ENCODE measurements at regions not wholly inside any gene's neighbourhood (a gene's known extent, or its start where the extent isn't known, plus 50 kb on each side); places are given as distances from the start of the nearest gene placed in this dataset.

DNA sequence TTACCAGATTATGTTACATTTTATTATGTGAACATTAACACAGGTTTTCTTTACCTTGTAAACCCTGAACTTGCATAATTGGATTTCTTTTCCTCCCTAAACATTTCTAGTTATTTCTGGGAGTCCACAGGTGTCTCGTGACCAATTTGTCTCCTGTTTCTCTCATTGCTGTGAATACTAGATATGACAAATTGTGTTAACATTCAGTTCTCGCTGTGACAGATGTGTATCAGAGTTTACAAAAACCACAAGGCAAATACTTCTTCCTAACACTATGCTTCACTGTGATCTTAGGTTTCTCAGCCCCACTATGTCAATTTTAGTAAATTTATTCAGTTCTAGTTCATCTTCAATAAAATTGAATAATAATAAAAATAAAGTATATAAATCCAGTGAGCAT lies 1554.9 kb downstream of the EFNB2 start:
- Histone ChIP-seq H3K27me3 (ENCODE audit: insufficient read depth, low read length, poor library complexity) (no peaks in the 10 kb centered on the region), H3K4me1 (ENCODE audit: insufficient read depth, low read length) (peaks cover 61% of the 10 kb centered on the region), H3K79me2 (ENCODE audit: insufficient read depth, low read length) (no peaks in the 10 kb centered on the region), H3K4me2 (ENCODE audit: insufficient read depth, low read length) (peak overlapping the region; percentile 44; the same call in 1 of the 2 replicates), H3K9ac (ENCODE audit: low read depth, low read length) (no peak overlapping the region), H3K4me3 (ENCODE audit: low read depth in 1 of 2, low read length in 2 of 2) (no peak overlapping the region), H2AFZ (ENCODE audit: low read depth, low read length) (no peak overlapping the region), H3K27ac (ENCODE audit: low read length) (peak overlapping the region; percentile 53), H3K9me3 (ENCODE audit: insufficient read depth, low read length, severe bottlenecking) (no peaks in the 10 kb centered on the region), H4K20me1 (ENCODE audit: insufficient read depth, low read length) (no peaks in the 10 kb centered on the region), H3K36me3 (ENCODE audit: insufficient read depth, low read length) (no peaks in the 10 kb centered on the region)
- no peak for TF ChIP-seq EZH2 (IDR thresholded peaks at IDR 0.05; ENCODE audit: borderline replicate concordance, low read depth, low read length, severe bottlenecking)
- TF ChIP-seq, protein P1, sequence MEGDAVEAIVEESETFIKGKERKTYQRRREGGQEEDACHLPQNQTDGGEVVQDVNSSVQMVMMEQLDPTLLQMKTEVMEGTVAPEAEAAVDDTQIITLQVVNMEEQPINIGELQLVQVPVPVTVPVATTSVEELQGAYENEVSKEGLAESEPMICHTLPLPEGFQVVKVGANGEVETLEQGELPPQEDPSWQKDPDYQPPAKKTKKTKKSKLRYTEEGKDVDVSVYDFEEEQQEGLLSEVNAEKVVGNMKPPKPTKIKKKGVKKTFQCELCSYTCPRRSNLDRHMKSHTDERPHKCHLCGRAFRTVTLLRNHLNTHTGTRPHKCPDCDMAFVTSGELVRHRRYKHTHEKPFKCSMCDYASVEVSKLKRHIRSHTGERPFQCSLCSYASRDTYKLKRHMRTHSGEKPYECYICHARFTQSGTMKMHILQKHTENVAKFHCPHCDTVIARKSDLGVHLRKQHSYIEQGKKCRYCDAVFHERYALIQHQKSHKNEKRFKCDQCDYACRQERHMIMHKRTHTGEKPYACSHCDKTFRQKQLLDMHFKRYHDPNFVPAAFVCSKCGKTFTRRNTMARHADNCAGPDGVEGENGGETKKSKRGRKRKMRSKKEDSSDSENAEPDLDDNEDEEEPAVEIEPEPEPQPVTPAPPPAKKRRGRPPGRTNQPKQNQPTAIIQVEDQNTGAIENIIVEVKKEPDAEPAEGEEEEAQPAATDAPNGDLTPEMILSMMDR (IDR thresholded peaks at IDR 0.05; ENCODE audit: borderline replicate concordance, extremely low read depth, low read length, poor library complexity, severe bottlenecking), result no peak
- no peak for DNase-seq
- peak; percentile 46 for ATAC-seq (ENCODE audit: insufficient read depth, low read depth)

DNA sequence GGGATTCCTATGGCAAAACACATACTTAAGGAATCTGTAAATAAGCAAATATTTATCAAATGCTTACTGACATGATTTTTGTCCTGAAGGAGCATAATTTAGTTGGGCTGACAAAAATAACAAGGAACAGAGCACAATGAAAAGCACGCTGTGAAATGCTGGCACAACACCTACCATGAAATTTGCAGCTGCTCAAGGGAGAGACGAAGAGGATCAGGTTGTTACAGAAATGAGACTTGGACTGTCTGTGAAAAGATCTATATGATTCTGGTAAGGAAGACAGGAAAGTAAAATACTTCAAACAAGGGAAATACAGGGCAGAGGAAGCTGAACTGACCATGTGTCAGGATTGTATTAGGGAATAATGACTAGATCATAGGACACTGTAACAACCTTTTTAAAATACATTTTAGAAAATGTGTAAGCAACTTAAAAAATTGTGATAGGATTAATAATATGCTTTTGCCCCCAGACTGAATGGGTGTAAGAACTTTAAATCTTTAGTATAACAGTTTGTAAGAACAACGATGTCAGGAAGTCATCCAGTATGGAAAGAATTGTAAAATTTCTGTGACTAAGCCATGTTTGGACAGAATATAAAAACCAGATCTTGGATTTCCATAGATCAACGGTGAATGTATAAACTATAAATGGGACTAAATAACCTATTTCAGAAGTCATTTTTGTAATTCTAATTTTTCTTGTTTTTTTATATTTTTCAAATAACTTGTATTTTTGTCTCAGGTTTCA lies 1556.0 kb downstream of the EFNB2 start:
- Histone ChIP-seq H2AFZ (ENCODE audit: low read depth, low read length) (no peak overlapping the region), H3K4me3 (ENCODE audit: low read depth in 1 of 2, low read length in 2 of 2) (no peak overlapping the region), H3K79me2 (ENCODE audit: insufficient read depth, low read length) (no peaks in the 10 kb centered on the region), H3K9me3 (ENCODE audit: insufficient read depth, low read length, severe bottlenecking) (no peaks in the 10 kb centered on the region), H4K20me1 (ENCODE audit: insufficient read depth, low read length) (no peaks in the 10 kb centered on the region), H3K9ac (ENCODE audit: low read depth, low read length) (no peak overlapping the region), H3K36me3 (ENCODE audit: insufficient read depth, low read length) (no peaks in the 10 kb centered on the region), H3K4me1 (ENCODE audit: insufficient read depth, low read length) (peaks cover 59% of the 10 kb centered on the region), H3K27me3 (ENCODE audit: insufficient read depth, low read length, poor library complexity) (no peaks in the 10 kb centered on the region), H3K27ac (ENCODE audit: low read length) (no peak overlapping the region), H3K4me2 (ENCODE audit: insufficient read depth, low read length) (no peak overlapping the region)
- ATAC-seq (ENCODE audit: insufficient read depth, low read depth) (no peak), DNase-seq (no peak)
- TF ChIP-seq EZH2 (IDR thresholded peaks at IDR 0.05; ENCODE audit: borderline replicate concordance, low read depth, low read length, severe bottlenecking), result no peak
- TF ChIP-seq, protein P1 (IDR thresholded peaks at IDR 0.05; ENCODE audit: borderline replicate concordance, extremely low read depth, low read length, poor library complexity, severe bottlenecking), result no peak

DNA sequence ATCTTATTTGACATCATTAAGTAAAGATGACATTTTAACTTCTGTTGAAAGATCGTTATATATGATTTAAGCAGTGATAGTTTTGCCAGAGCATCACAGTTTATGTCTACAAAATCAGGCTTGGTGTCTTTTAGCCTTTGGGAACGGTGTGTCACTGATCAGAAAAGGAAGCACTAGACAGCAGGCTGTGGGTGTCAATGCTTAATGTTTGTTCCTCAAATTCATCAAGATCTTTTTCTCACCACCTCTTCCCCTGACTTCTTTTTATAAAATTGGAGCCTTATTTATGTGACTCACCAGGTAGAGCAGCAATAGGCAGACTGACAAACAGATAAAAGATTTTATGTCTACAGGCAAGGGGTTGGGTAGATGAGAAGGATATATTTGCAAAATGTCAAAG lies 1558.5 kb downstream of the EFNB2 start:
- H3K36me3 ChIP-seq (ENCODE audit: insufficient read depth, low read length), result no peaks in the 10 kb centered on the region
- H3K27ac ChIP-seq (ENCODE audit: low read length), result no peak overlapping the region
- H3K79me2 ChIP-seq (ENCODE audit: insufficient read depth, low read length), result no peaks in the 10 kb centered on the region
- H3K4me1 ChIP-seq (ENCODE audit: insufficient read depth, low read length), result peaks cover 45% of the 10 kb centered on the region
- H3K4me3 ChIP-seq (ENCODE audit: low read depth in 1 of 2, low read length in 2 of 2), result no peak overlapping the region
- DNase-seq (no peak), ATAC-seq (ENCODE audit: insufficient read depth, low read depth) (no peak)
- H4K20me1 ChIP-seq (ENCODE audit: insufficient read depth, low read length), result no peaks in the 10 kb centered on the region
- H2AFZ ChIP-seq (ENCODE audit: low read depth, low read length), result no peak overlapping the region
- no peaks in the 10 kb centered on the region for H3K27me3 ChIP-seq (ENCODE audit: insufficient read depth, low read length, poor library complexity)
- no peaks in the 10 kb centered on the region for H3K9me3 ChIP-seq (ENCODE audit: insufficient read depth, low read length, severe bottlenecking)
- no peak overlapping the region for H3K4me2 ChIP-seq (ENCODE audit: insufficient read depth, low read length)
- TF ChIP-seq, protein P1 (IDR thresholded peaks at IDR 0.05; ENCODE audit: borderline replicate concordance, extremely low read depth, low read length, poor library complexity, severe bottlenecking), result no peak
- TF ChIP-seq EZH2 (IDR thresholded peaks at IDR 0.05; ENCODE audit: borderline replicate concordance, low read depth, low read length, severe bottlenecking), result no peak
- no peak overlapping the region for H3K9ac ChIP-seq (ENCODE audit: low read depth, low read length)
